ENCODE measurements at regions not wholly inside any gene's neighbourhood (a gene's known extent, or its start where the extent isn't known, plus 50 kb on each side); places are given as distances from the start of the nearest gene placed in this dataset.

DNA sequence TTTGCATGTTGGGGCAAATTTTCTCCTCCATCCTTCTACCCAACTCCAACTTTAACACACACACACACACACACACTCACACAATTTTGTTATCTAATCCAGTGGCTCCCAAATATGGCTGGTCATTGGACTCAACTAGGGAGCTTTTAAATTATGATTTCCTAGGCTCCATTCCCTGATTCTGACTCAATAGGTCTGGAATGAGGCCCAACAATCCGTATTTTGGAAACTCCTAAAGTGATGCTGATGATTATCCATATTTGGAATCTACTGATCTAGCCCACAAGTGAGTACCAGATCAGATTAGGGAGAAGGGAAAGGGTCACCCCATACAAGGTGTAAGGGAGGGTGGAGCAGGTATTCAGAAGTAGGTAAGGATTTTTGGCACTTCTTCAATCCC lies 309.7 kb downstream of the TLE1 start:
- in situ Hi-C loops (cut with HindIII; ENCODE audit: extremely low pct_ligation_motif_present, low pct_unique_long_range_greater_than_20kb) (no loop called here), intact Hi-C loops (cut with micrococcal nuclease; ENCODE audit: unreplicated experiment) (loop anchor here (5.0 kb wide), 1 partner anchor 383 kb away; no protein-coding TSS in a partner anchor)
- ChIA-PET POLR2A (no interaction called here), CTCF (ENCODE audit: low intra/inter-chr PET ratio, low total read pairs) (no interaction called here)
- no peaks in the 10 kb centered on the region for H3K4me1 ChIP-seq (ENCODE audit: insufficient read depth, low read length)
- H3K27me3 ChIP-seq (ENCODE audit: control insufficient read depth in 1 of 2, insufficient read depth in 2 of 2, low read length in 2 of 2) = peaks cover 1 to 5% of the 10 kb centered on the region in 2 experiments; a peak in 1 of 5 replicates
- H3K79me2 ChIP-seq (ENCODE audit: insufficient read depth, low read length) = no peaks in the 10 kb centered on the region
- H3K9me3 ChIP-seq (ENCODE audit: low read length) = no peaks in the 10 kb centered on the region
- no peak overlapping the region for H3K4me2 ChIP-seq (ENCODE audit: low read depth, low read length)
- no peak overlapping the region for H3K9ac ChIP-seq (ENCODE audit: insufficient read depth, low read depth, low read length)
- H2AFZ ChIP-seq (ENCODE audit: low read length) = no peak overlapping the region
- 0% methylated on average over 1 of the region's 1 CpG for WGBS (ENCODE audit: low lambda C conversion rate)
- no peaks in the 10 kb centered on the region for H4K20me1 ChIP-seq (ENCODE audit: insufficient read depth, low read length)
- H3K27ac ChIP-seq (ENCODE audit: extremely low read length, insufficient read depth, low read length) = no peak overlapping the region
- no peak for DNase-seq (ENCODE audit: low spot score)
- H3K36me3 ChIP-seq (replicated peaks in 1 of 2; ENCODE audit: control insufficient read depth in 1 of 2, insufficient read depth in 2 of 2, low read length in 2 of 2) = no peaks in the 10 kb centered on the region
- no peak overlapping the region for H3K4me3 ChIP-seq (replicated peaks in 1 of 3; ENCODE audit: insufficient read depth in 1 of 3, low read depth in 2 of 3, low read length in 3 of 3)
- ATAC-seq = no peak
- BruUV-seq (replicated peaks) = no TSS peak
- FAIRE-seq = no peak
- TF ChIP-seq IRF1 (CRISPR knock-in tag; IDR thresholded peaks at IDR 0.05; ENCODE audit: low read depth) (no peak), GPN1 (CRISPR knock-in tag; IDR thresholded peaks at IDR 0.05; ENCODE audit: borderline replicate concordance) (no peak), ZNF543 (CRISPR knock-in tag; IDR thresholded peaks at IDR 0.05) (no peak), ZNF18 (CRISPR knock-in tag; IDR thresholded peaks at IDR 0.05; ENCODE audit: insufficient replicate concordance) (no peak), MEIS1 (CRISPR knock-in tag; IDR thresholded peaks at IDR 0.05; ENCODE audit: borderline replicate concordance) (no peak), EEA1 (CRISPR knock-in tag; IDR thresholded peaks at IDR 0.05; ENCODE audit: borderline replicate concordance) (no peak), MTA3 (CRISPR knock-in tag; IDR thresholded peaks at IDR 0.05) (no peak), ZBTB7A (CRISPR knock-in tag; IDR thresholded peaks at IDR 0.05) (no peak), ZMYM4 (CRISPR knock-in tag; IDR thresholded peaks at IDR 0.05) (no peak), ZNF614 (CRISPR knock-in tag; IDR thresholded peaks at IDR 0.05; ENCODE audit: borderline replicate concordance) (no peak), ZNF225 (CRISPR knock-in tag; IDR thresholded peaks at IDR 0.05) (no peak), RFXANK (CRISPR knock-in tag; IDR thresholded peaks at IDR 0.05) (no peak), ETV5 (CRISPR knock-in tag; IDR thresholded peaks at IDR 0.05; ENCODE audit: borderline replicate concordance) (no peak), ZFP36L2 (CRISPR knock-in tag; IDR thresholded peaks at IDR 0.05) (no peak)
- TF ChIP-seq, protein P1, sequence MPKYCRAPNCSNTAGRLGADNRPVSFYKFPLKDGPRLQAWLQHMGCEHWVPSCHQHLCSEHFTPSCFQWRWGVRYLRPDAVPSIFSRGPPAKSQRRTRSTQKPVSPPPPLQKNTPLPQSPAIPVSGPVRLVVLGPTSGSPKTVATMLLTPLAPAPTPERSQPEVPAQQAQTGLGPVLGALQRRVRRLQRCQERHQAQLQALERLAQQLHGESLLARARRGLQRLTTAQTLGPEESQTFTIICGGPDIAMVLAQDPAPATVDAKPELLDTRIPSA (CRISPR knock-in tag; IDR thresholded peaks at IDR 0.05; ENCODE audit: borderline replicate concordance) = no peak
